ENCODE measurements at regions not wholly inside any gene's neighbourhood (a gene's known extent, or its start where the extent isn't known, plus 50 kb on each side); places are given as distances from the start of the nearest gene placed in this dataset.

DNA sequence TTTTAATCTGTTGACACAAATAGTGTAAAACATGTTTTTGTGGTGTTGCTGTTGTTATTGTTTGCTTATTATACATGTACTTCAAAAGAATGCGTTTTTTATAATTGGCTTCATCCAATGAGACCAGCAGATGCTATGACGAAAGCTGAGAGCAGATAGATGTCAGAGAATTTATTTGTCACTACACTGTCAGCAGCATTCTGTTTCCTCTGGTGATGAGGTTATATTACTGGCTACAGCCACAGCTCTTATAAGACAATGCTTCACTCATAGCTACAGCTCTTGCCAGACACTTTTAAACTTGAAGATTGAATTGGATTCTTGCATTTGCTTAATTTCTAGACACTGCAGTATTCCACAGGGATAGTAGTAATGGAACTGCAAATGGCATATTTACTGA lies 860.5 kb downstream of the TBC1D32 start (continued):
- TF ChIP-seq, protein P1, sequence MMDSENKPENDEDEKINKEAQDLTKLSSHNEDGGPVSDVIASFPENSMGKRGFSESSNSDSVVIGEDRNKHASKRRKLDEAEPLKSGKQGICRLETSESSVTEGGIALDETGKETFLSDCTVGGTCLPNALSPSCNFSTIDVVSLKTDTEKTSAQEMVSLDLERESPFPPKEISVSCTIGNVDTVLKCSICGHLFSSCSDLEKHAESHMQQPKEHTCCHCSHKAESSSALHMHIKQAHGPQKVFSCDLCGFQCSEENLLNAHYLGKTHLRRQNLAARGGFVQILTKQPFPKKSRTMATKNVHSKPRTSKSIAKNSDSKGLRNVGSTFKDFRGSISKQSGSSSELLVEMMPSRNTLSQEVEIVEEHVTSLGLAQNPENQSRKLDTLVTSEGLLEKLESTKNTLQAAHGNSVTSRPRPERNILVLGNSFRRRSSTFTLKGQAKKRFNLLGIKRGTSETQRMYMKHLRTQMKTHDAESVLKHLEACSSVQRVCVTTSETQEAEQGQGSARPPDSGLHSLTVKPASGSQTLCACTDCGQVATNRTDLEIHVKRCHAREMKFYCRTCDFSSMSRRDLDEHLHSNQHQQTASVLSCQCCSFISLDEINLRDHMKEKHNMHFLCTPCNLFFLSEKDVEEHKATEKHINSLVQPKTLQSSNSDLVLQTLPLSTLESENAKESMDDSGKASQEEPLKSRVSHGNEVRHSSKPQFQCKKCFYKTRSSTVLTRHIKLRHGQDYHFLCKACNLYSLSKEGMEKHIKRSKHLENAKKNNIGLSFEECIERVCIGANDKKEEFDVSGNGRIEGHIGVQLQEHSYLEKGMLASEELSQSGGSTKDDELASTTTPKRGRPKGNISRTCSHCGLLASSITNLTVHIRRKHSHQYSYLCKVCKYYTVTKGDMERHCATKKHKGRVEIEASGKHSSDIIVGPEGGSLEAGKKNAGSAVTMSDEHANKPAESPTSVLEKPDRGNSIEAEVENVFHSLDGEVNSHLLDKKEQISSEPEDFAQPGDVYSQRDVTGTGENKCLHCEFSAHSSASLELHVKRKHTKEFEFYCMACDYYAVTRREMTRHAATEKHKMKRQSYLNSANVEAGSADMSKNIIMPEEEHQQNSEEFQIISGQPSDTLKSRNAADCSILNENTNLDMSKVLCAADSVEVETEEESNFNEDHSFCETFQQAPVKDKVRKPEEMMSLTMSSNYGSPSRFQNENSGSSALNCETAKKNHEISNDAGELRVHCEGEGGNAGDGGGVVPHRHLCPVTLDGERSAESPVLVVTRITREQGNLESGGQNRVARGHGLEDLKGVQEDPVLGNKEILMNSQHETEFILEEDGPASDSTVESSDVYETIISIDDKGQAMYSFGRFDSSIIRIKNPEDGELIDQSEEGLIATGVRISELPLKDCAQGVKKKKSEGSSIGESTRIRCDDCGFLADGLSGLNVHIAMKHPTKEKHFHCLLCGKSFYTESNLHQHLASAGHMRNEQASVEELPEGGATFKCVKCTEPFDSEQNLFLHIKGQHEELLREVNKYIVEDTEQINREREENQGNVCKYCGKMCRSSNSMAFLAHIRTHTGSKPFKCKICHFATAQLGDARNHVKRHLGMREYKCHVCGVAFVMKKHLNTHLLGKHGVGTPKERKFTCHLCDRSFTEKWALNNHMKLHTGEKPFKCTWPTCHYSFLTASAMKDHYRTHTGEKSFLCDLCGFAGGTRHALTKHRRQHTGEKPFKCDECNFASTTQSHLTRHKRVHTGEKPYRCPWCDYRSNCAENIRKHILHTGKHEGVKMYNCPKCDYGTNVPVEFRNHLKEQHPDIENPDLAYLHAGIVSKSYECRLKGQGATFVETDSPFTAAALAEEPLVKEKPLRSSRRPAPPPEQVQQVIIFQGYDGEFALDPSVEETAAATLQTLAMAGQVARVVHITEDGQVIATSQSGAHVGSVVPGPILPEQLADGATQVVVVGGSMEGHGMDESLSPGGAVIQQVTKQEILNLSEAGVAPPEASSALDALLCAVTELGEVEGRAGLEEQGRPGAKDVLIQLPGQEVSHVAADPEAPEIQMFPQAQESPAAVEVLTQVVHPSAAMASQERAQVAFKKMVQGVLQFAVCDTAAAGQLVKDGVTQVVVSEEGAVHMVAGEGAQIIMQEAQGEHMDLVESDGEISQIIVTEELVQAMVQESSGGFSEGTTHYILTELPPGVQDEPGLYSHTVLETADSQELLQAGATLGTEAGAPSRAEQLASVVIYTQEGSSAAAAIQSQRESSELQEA (IDR thresholded peaks at IDR 0.05; ENCODE audit: low read depth), result no peak

DNA sequence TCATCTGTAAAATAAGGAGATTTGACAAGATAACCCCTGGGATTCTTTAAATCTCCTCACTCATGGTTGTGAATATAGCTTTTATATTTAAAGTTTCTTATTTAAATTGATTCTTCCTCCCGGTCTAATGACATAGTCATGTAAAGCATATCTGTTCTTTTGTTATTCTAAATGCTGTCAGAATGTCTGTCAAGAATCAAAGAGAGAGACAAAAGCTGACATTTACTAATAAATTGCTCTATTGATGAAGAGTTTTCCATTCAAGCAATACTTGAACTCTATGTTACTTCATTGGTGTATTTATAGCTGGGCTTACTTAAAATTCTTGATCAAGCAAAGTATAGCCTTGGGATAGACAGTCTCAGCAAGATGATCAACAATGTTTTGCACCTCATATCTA lies 865.8 kb downstream of the TBC1D32 start:
- in situ Hi-C loops (cut with MboI) (no loop called here), intact Hi-C loops (cut with micrococcal nuclease) (no loop called here)
- Histone ChIP-seq H3K9ac (ENCODE audit: insufficient read depth in 1 of 2, low read depth in 2 of 2, low read length in 2 of 2) (no peak overlapping the region), H3K27ac (ENCODE audit: extremely low read depth, low read depth, low read length) (no peak overlapping the region), H3K4me1 (replicated peaks in 1 of 2; ENCODE audit: control insufficient read depth in 2 of 2, insufficient read depth in 2 of 2, low read length in 2 of 2) (no peaks in the 10 kb centered on the region), H3K36me3 (ENCODE audit: control insufficient read depth, insufficient read depth, low read length) (no peaks in the 10 kb centered on the region), H3K9me1 (ENCODE audit: control insufficient read depth, insufficient read depth, low read length) (no peaks in the 10 kb centered on the region), H3K4me2 (ENCODE audit: insufficient read depth, low read length) (no peak overlapping the region), H3K4me3 (no peak overlapping the region), H3K79me2 (ENCODE audit: control insufficient read depth, insufficient read depth, low read length) (no peaks in the 10 kb centered on the region), H3K9me3 (replicated peaks; ENCODE audit: control insufficient read depth, insufficient read depth, low read depth, low read length) (no peaks in the 10 kb centered on the region), H3K27me3 (ENCODE audit: control insufficient read depth in 2 of 2, insufficient read depth in 2 of 2, low read length in 2 of 2) (no peaks in the 10 kb centered on the region), H2AFZ (ENCODE audit: low read depth, low read length) (no peak overlapping the region), H4K20me1 (replicated peaks; ENCODE audit: control insufficient read depth, insufficient read depth, low read length) (no peaks in the 10 kb centered on the region)
- ChIA-PET POLR2A (interaction anchor here (0.6 kb wide), 1 partner anchor 70 kb away, joined by 3 read pairs; no protein-coding TSS in a partner anchor), CTCF (ENCODE audit: low intra/inter-chr PET ratio) (no interaction called here)
- DNase-seq (ENCODE audit: extremely low read depth in 1 of 4, low spot score in 3 of 4), result no peak
- BruUV-seq (replicated peaks), result no TSS peak
- ATAC-seq, result no peak
- no peak for FAIRE-seq
- 0% methylated on average over 1 of the region's 1 CpG for WGBS (ENCODE audit: insufficient coverage, low coverage, missing lambda C conversion rate)
- TF ChIP-seq ZNF124 (CRISPR knock-in tag; IDR thresholded peaks at IDR 0.05) (no peak), ARID1B (IDR thresholded peaks at IDR 0.05) (no peak), CHD1 (IDR thresholded peaks at IDR 0.05; ENCODE audit: low read length) (no peak), ZFP1 (CRISPR knock-in tag; IDR thresholded peaks at IDR 0.05) (no peak), KAT8 (IDR thresholded peaks at IDR 0.05; ENCODE audit: low read depth) (no peak), RCOR1 (IDR thresholded peaks at IDR 0.05; ENCODE audit: borderline replicate concordance in 1 of 2, low read depth in 2 of 2, low read length in 2 of 2) (no peak), KLF10 (CRISPR knock-in tag; IDR thresholded peaks at IDR 0.05) (no peak), SRSF3 (IDR thresholded peaks at IDR 0.05; ENCODE audit: insufficient read depth, low read length) (no peak), HMG20A (CRISPR knock-in tag; conservative IDR thresholded peaks at IDR 0.05) (no peak), SNIP1 (IDR thresholded peaks at IDR 0.05; ENCODE audit: low read depth) (no peak)
- TF ChIP-seq, protein P2, sequence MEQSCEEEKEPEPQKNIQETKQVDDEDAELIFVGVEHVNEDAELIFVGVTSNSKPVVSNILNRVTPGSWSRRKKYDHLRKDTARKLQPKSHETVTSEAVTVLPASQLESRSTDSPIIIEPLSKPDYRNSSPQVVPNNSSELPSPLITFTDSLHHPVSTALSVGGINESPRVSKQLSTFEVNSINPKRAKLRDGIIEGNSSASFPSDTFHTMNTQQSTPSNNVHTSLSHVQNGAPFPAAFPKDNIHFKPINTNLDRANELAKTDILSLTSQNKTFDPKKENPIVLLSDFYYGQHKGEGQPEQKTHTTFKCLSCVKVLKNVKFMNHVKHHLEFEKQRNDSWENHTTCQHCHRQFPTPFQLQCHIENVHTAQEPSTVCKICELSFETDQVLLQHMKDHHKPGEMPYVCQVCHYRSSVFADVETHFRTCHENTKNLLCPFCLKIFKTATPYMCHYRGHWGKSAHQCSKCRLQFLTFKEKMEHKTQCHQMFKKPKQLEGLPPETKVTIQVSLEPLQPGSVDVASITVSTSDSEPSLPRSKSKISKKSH (CRISPR knock-in tag; IDR thresholded peaks at IDR 0.05), result no peak
